ENCODE measurements at regions not wholly inside any gene's neighbourhood (a gene's known extent, or its start where the extent isn't known, plus 50 kb on each side); places are given as distances from the start of the nearest gene placed in this dataset.

GRCh38 chr10:69734797-69735468 is 66.8 kb upstream of the COL13A1 start:
- no peak overlapping the region for H3K4me3 ChIP-seq (ENCODE audit: low read depth, low read length, poor library complexity, severe bottlenecking)
- intact Hi-C loops (cut with micrococcal nuclease; ENCODE audit: unreplicated experiment), result no loop called here
- no TSS peak for BruUV-seq (replicated peaks)
- ChIA-PET CTCF (no interaction called here), POLR2A (ENCODE audit: low non-redundant PET) (no interaction called here)
- H3K27ac ChIP-seq (ENCODE audit: low read depth, low read length, poor library complexity, severe bottlenecking), result no peak overlapping the region
- no peaks in the 10 kb centered on the region for H3K9me3 ChIP-seq (ENCODE audit: low read depth, low read length, poor library complexity, severe bottlenecking)
- H3K27me3 ChIP-seq (replicated peaks; ENCODE audit: insufficient read depth, low read depth, low read length, poor library complexity), result no peaks in the 10 kb centered on the region
- H3K36me3 ChIP-seq (ENCODE audit: insufficient read depth, low read length, poor library complexity, severe bottlenecking), result no peaks in the 10 kb centered on the region
- TF ChIP-seq EZH2 (IDR thresholded peaks at IDR 0.05; ENCODE audit: borderline replicate concordance, low read depth, low read length, poor library complexity, severe bottlenecking) (no peak), CTCF (conservative IDR thresholded peaks at IDR 0.05; ENCODE audit: low read depth, low read length) (no peak)
- no peak for DNase-seq (ENCODE audit: low spot score)
- no peaks in the 10 kb centered on the region for H3K4me1 ChIP-seq (ENCODE audit: insufficient read depth, low read length, poor library complexity, severe bottlenecking)

- H3K4me1 ChIP-seq (ENCODE audit: insufficient read depth, low read length, poor library complexity, severe bottlenecking), result no peaks in the 10 kb centered on the region
- H3K36me3 ChIP-seq (ENCODE audit: insufficient read depth, low read length, poor library complexity, severe bottlenecking), result no peaks in the 10 kb centered on the region
- ChIA-PET CTCF (no interaction called here), POLR2A (ENCODE audit: low non-redundant PET) (no interaction called here)
- TF ChIP-seq EZH2 (IDR thresholded peaks at IDR 0.05; ENCODE audit: borderline replicate concordance, low read depth, low read length, poor library complexity, severe bottlenecking) (no peak), CTCF (conservative IDR thresholded peaks at IDR 0.05; ENCODE audit: low read depth, low read length) (no peak)
- H3K9me3 ChIP-seq (ENCODE audit: low read depth, low read length, poor library complexity, severe bottlenecking), result no peaks in the 10 kb centered on the region
- no peaks in the 10 kb centered on the region for H3K27me3 ChIP-seq (replicated peaks; ENCODE audit: insufficient read depth, low read depth, low read length, poor library complexity)
- intact Hi-C loops (cut with micrococcal nuclease; ENCODE audit: unreplicated experiment), result no loop called here
- H3K27ac ChIP-seq (ENCODE audit: low read depth, low read length, poor library complexity, severe bottlenecking), result no peak overlapping the region
- no peak overlapping the region for H3K4me3 ChIP-seq (ENCODE audit: low read depth, low read length, poor library complexity, severe bottlenecking)
- no TSS peak for BruUV-seq (replicated peaks)
- no peak for DNase-seq (ENCODE audit: low spot score)
Measured at GRCh38 chr10:69736886-69737641, 64.6 kb upstream of the COL13A1 start.

GRCh38 chr10:69738071-69738470 is 63.6 kb upstream of the COL13A1 start:
- ChIA-PET POLR2A (ENCODE audit: low non-redundant PET) (no interaction called here), CTCF (no interaction called here)
- BruUV-seq (replicated peaks), result no TSS peak
- no peak for DNase-seq (ENCODE audit: low spot score)
- H3K27ac ChIP-seq (ENCODE audit: low read depth, low read length, poor library complexity, severe bottlenecking), result no peak overlapping the region
- H3K27me3 ChIP-seq (replicated peaks; ENCODE audit: insufficient read depth, low read depth, low read length, poor library complexity), result no peaks in the 10 kb centered on the region
- no peak overlapping the region for H3K4me3 ChIP-seq (ENCODE audit: low read depth, low read length, poor library complexity, severe bottlenecking)
- no peaks in the 10 kb centered on the region for H3K36me3 ChIP-seq (ENCODE audit: insufficient read depth, low read length, poor library complexity, severe bottlenecking)
- TF ChIP-seq EZH2 (IDR thresholded peaks at IDR 0.05; ENCODE audit: borderline replicate concordance, low read depth, low read length, poor library complexity, severe bottlenecking), result no peak
- TF ChIP-seq CTCF (conservative IDR thresholded peaks at IDR 0.05; ENCODE audit: low read depth, low read length), result no peak
- intact Hi-C loops (cut with micrococcal nuclease; ENCODE audit: unreplicated experiment), result no loop called here
- H3K4me1 ChIP-seq (ENCODE audit: insufficient read depth, low read length, poor library complexity, severe bottlenecking), result no peaks in the 10 kb centered on the region
- no peaks in the 10 kb centered on the region for H3K9me3 ChIP-seq (ENCODE audit: low read depth, low read length, poor library complexity, severe bottlenecking)
